Osteoblast (primary cell): ENCODE measurements at regions not wholly inside any gene's neighbourhood (a gene's known extent, or its start where the extent isn't known, plus 50 kb on each side); places are given as distances from the start of the nearest gene placed in this dataset.

Source experiments
- DNase-seq: peaks from one replicate; pipeline ENCODE4 v3.0.0; 2011; ENCODE audit warnings: low spot score, mixed read lengths; ENCODE audit not compliant: insufficient read length; ENCODE audit errors: missing footprints
- H2AFZ ChIP-seq: 2 replicates; pipeline ENCODE4 v1.6.0; 2011; ENCODE audit warnings: mild to moderate bottlenecking, low read length
- H3K27ac ChIP-seq: 2 replicates; pipeline ENCODE4 v1.5.1; 2011; ENCODE audit warnings: mild to moderate bottlenecking, low read depth, low read length, moderate library complexity
- H3K27me3 ChIP-seq: 2 replicates; pipeline ENCODE4 v1.6.0; 2012; ENCODE audit warnings: mild to moderate bottlenecking, control low read depth, inconsistent platforms, low read length, moderate library complexity; ENCODE audit not compliant: insufficient read depth
- H3K36me3 ChIP-seq: 2 replicates; pipeline ENCODE4 v1.5.1; 2011; ENCODE audit warnings: mild to moderate bottlenecking, low read length, control low read depth, moderate library complexity; ENCODE audit not compliant: insufficient read depth
- H3K4me1 ChIP-seq: 2 replicates; pipeline ENCODE4 v1.5.1; 2011; ENCODE audit warnings: mild to moderate bottlenecking, low read length, control low read depth, moderate library complexity; ENCODE audit not compliant: insufficient read depth
- H3K4me2 ChIP-seq: 2 replicates; pipeline ENCODE4 v1.6.0; 2011; ENCODE audit warnings: mild to moderate bottlenecking, low read length; ENCODE audit not compliant: insufficient read depth
- H3K4me3 ChIP-seq: fragments of 200-600 bp; sonication (generic); 3 replicates; pipeline ENCODE4 v1.5.1; 2012; ENCODE audit warnings: mild to moderate bottlenecking, low read length, inconsistent platforms; ENCODE audit not compliant: insufficient read depth
- H3K79me2 ChIP-seq: 2 replicates; pipeline ENCODE4 v1.6.0; 2012; ENCODE audit warnings: mild to moderate bottlenecking, low read length, control low read depth, inconsistent platforms; ENCODE audit not compliant: insufficient read depth
- H3K9me3 ChIP-seq: 2 replicates; pipeline ENCODE4 v1.5.1; 2011; ENCODE audit warnings: low read depth, low read length, control low read depth
- H4K20me1 ChIP-seq: 2 replicates; pipeline ENCODE4 v1.6.0; 2012; ENCODE audit warnings: mild to moderate bottlenecking, low read length, control low read depth; ENCODE audit not compliant: insufficient read depth
- CTCF ChIP-seq: IDR thresholded peaks from 2 replicates; pipeline ENCODE4 v1.5.1; 2011; ENCODE audit warnings: mild to moderate bottlenecking, low read depth, low read length, moderate library complexity; ENCODE audit errors: extremely low read depth

- H3K36me3 ChIP-seq = no peaks in the 10 kb centered on the region
Measured at GRCh38 chr5:158133369-158133768, 274.4 kb upstream of the CLINT1 start.

GRCh38 chr5:158127536-158127935 is 268.6 kb upstream of the CLINT1 start:
- no peak for TF ChIP-seq CTCF
- no peaks in the 10 kb centered on the region for H3K4me1 ChIP-seq
- H2AFZ ChIP-seq = no peak overlapping the region
- no peak overlapping the region for H3K4me3 ChIP-seq
- no peaks in the 10 kb centered on the region for H3K79me2 ChIP-seq
- no peaks in the 10 kb centered on the region for H4K20me1 ChIP-seq
- DNase-seq = no peak
- no peak overlapping the region for H3K4me2 ChIP-seq
- no peaks in the 10 kb centered on the region for H3K27me3 ChIP-seq
- no peaks in the 10 kb centered on the region for H3K9me3 ChIP-seq
- H3K36me3 ChIP-seq = no peaks in the 10 kb centered on the region
- H3K27ac ChIP-seq = no peak overlapping the region

More at GRCh38 chr5:158133369-158133768, 274.4 kb upstream of the CLINT1 start:
- Histone ChIP-seq H3K27me3 (no peaks in the 10 kb centered on the region), H3K79me2 (no peaks in the 10 kb centered on the region), H3K9me3 (no peaks in the 10 kb centered on the region), H4K20me1 (no peaks in the 10 kb centered on the region), H3K4me3 (no peak overlapping the region), H3K4me2 (no peak overlapping the region), H2AFZ (no peak overlapping the region), H3K27ac (no peak overlapping the region), H3K4me1 (no peaks in the 10 kb centered on the region)
- TF ChIP-seq CTCF = no peak
- no peak for DNase-seq

- Histone ChIP-seq H3K27me3 (no peaks in the 10 kb centered on the region), H3K36me3 (no peaks in the 10 kb centered on the region), H3K4me3 (no peak overlapping the region), H3K4me2 (no peak overlapping the region), H3K27ac (no peak overlapping the region), H3K79me2 (no peaks in the 10 kb centered on the region), H3K4me1 (no peaks in the 10 kb centered on the region), H3K9me3 (no peaks in the 10 kb centered on the region), H2AFZ (no peak overlapping the region), H4K20me1 (no peaks in the 10 kb centered on the region)
- no peak for TF ChIP-seq CTCF
- no peak for DNase-seq
Measured at GRCh38 chr5:158126442-158127405, 267.8 kb upstream of the CLINT1 start.

- Histone ChIP-seq H3K27ac (no peak overlapping the region), H2AFZ (no peak overlapping the region), H3K4me2 (no peak overlapping the region), H4K20me1 (no peaks in the 10 kb centered on the region), H3K4me1 (peaks cover 11% of the 10 kb centered on the region), H3K9me3 (no peaks in the 10 kb centered on the region), H3K36me3 (no peaks in the 10 kb centered on the region), H3K79me2 (no peaks in the 10 kb centered on the region), H3K27me3 (no peaks in the 10 kb centered on the region), H3K4me3 (no peak overlapping the region)
- no peak for DNase-seq
- TF ChIP-seq CTCF = no peak
Measured at GRCh38 chr5:158124606-158125316, 265.8 kb upstream of the CLINT1 start.
